IMR-90 (cell line): ENCODE measurements at regions not wholly inside any gene's neighbourhood (a gene's known extent, or its start where the extent isn't known, plus 50 kb on each side); places are given as distances from the start of the nearest gene placed in this dataset.

Experiments used
- ATAC-seq: fragments of 200-7000 bp; cut with Tn5 transposase; 2 replicates; pipeline ENCODE4 v1.9.1; 2020; ENCODE audit warnings: low read depth, mild to moderate bottlenecking, moderate library complexity
- BruUV-seq: library from RNA; stranded (reverse); fragments of 400-500 nt; replicated peaks from 2 replicates; lab custom pipeline; 2021; lab: Mats Ljungman, UMichigan
- CTCF ChIA-PET: fragments of 300-600 bp; formaldehyde crosslinking; extraction: SDS; loops from one replicate; lab custom pipeline; 2021; ENCODE audit warnings: antibody characterized with exemption; lab: Yijun Ruan, JAX
- POLR2A ChIA-PET: fragments of 300-600 bp; sonication (Branson Sonifier 250); formaldehyde crosslinking; loops from one replicate; lab custom pipeline; 2022; ENCODE audit warnings: antibody characterized with exemption; ENCODE audit not compliant: unreplicated experiment; lab: Charles Lee
- DNase-seq: peaks from one replicate; pipeline ENCODE4 v3.0.0; 2013
- H2AFZ ChIP-seq: replicated peaks from 2 replicates; pipeline ENCODE3; 2013; ENCODE audit warnings: low read length, mild to moderate bottlenecking; ENCODE audit not compliant: poor library complexity
- H2AK5ac ChIP-seq: 2 replicates; pipeline ENCODE4 v1.6.1; 2013; ENCODE audit warnings: low read depth, low read length, inconsistent platforms
- H2AK9ac ChIP-seq: replicated peaks from 2 replicates; pipeline ENCODE3; 2013; ENCODE audit warnings: mild to moderate bottlenecking, low read depth, low read length, moderate library complexity; ENCODE audit not compliant: poor library complexity
- H2BK120ac ChIP-seq: 2 replicates; pipeline ENCODE4 v1.6.1; 2013; ENCODE audit warnings: low read depth, low read length, inconsistent platforms
- H2BK15ac ChIP-seq: 3 replicates; pipeline ENCODE4 v1.6.1; 2013; ENCODE audit warnings: low read depth, low read length, inconsistent platforms
- H2BK20ac ChIP-seq: 2 replicates; pipeline ENCODE4 v1.6.1; 2013; ENCODE audit warnings: low read depth, mild to moderate bottlenecking, inconsistent platforms, low read length, moderate library complexity
- H2BK5ac ChIP-seq: 2 replicates; pipeline ENCODE4 v1.6.1; 2013; ENCODE audit warnings: mild to moderate bottlenecking, low read depth, low read length, inconsistent platforms; ENCODE audit not compliant: poor library complexity, severe bottlenecking
- H3K14ac ChIP-seq: replicated peaks from 2 replicates; pipeline ENCODE4 v1.6.1; 2013; ENCODE audit warnings: low read depth, low read length, inconsistent platforms
- H3K18ac ChIP-seq: 2 replicates; pipeline ENCODE4 v1.6.1; 2013; ENCODE audit warnings: low read depth, low read length, control low read depth
- H3K23ac ChIP-seq: 2 replicates; pipeline ENCODE4 v1.6.1; 2013; ENCODE audit warnings: low read depth, low read length, inconsistent platforms
- H3K27ac ChIP-seq: 2 replicates; pipeline ENCODE4 v1.5.1; 2013; ENCODE audit warnings: mild to moderate bottlenecking, control low read depth, low read length; ENCODE audit not compliant: insufficient read depth
- H3K27me3 ChIP-seq: 2 replicates; pipeline ENCODE4 v1.6.1; 2013; ENCODE audit warnings: low read length; ENCODE audit not compliant: control insufficient read depth, insufficient read depth
- H3K36me3 ChIP-seq: 2 replicates; pipeline ENCODE4 v1.6.1; 2013; ENCODE audit warnings: low read length, mixed read lengths; ENCODE audit not compliant: control insufficient read depth, insufficient read depth
- H3K4ac ChIP-seq: 2 replicates; pipeline ENCODE4 v1.6.1; 2013; ENCODE audit warnings: low read depth, low read length, inconsistent platforms
- H3K4me1 ChIP-seq: 2 replicates; pipeline ENCODE4 v1.6.1; 2013; ENCODE audit warnings: low read length, mixed read lengths; ENCODE audit not compliant: control insufficient read depth, insufficient read depth
- H3K4me2 ChIP-seq: 2 replicates; pipeline ENCODE4 v1.6.1; 2013; ENCODE audit warnings: low read depth, mild to moderate bottlenecking, control low read depth, low read length, moderate library complexity
- H3K4me3 ChIP-seq: 2 replicates; pipeline ENCODE4 v1.5.1; 2013; ENCODE audit warnings: low read depth, mild to moderate bottlenecking, control low read depth, low read length, moderate library complexity; ENCODE audit not compliant: insufficient read depth
- H3K56ac ChIP-seq: 2 replicates; pipeline ENCODE4 v1.6.1; 2013; ENCODE audit warnings: low read length, inconsistent platforms; ENCODE audit not compliant: insufficient read depth; ENCODE audit errors: extremely low read depth
- H3K79me1 ChIP-seq, 2 experiments: 2 replicates each; pipeline ENCODE4 v1.6.1; 2013; ENCODE audit warnings: low read length in 2 of 2, inconsistent platforms in 1 of 2, low read depth in 1 of 2
- H3K9ac ChIP-seq: 2 replicates; pipeline ENCODE4 v1.6.1; 2013; ENCODE audit warnings: low read depth, low read length, control low read depth
- H3K9me1 ChIP-seq: 2 replicates; pipeline ENCODE4 v1.6.1; 2013; ENCODE audit warnings: low read length, inconsistent platforms; ENCODE audit not compliant: insufficient read depth
- H3K9me3 ChIP-seq: 2 replicates; pipeline ENCODE4 v1.6.1; 2013; ENCODE audit warnings: low read length; ENCODE audit not compliant: control insufficient read depth, insufficient read depth
- H4K20me1 ChIP-seq: 2 replicates; pipeline ENCODE4 v1.6.1; 2013; ENCODE audit warnings: low read length, inconsistent platforms; ENCODE audit not compliant: insufficient read depth
- H4K5ac ChIP-seq: 2 replicates; pipeline ENCODE4 v1.6.1; 2013; ENCODE audit warnings: mild to moderate bottlenecking, low read depth, low read length, control low read depth
- H4K8ac ChIP-seq, 2 experiments: 2 replicates each; pipeline ENCODE4 v1.6.1; 2013; ENCODE audit warnings: low read depth in 2 of 2, low read length in 2 of 2, control low read depth in 1 of 2, inconsistent platforms in 1 of 2
- H4K91ac ChIP-seq: 2 replicates; pipeline ENCODE4 v1.6.1; 2013; ENCODE audit warnings: low read depth, low read length, inconsistent platforms; ENCODE audit not compliant: insufficient read depth
- MAFK ChIP-seq: IDR thresholded peaks from 2 replicates; pipeline ENCODE4 v1.6.1; 2012; ENCODE audit warnings: low read depth, low read length, improper control_type of control experiment
- MXI1 ChIP-seq: IDR thresholded peaks from 2 replicates; pipeline ENCODE4 v1.6.1; 2012; ENCODE audit warnings: low read depth, mild to moderate bottlenecking, low read length, moderate library complexity, borderline replicate concordance
- WGBS, 2 experiments: methylation state at CpG; one replicate each; pipeline versions ENCODE4 v1.1.5 to v1.1.7; 2013; ENCODE audit warnings: missing lambda C conversion rate in 2 of 2; ENCODE audit not compliant: insufficient read length in 1 of 2; ENCODE audit errors: extremely low coverage in 2 of 2; 5-methylcytosine and 5-hydroxymethylcytosine counted together
- dilution Hi-C: fragments of 300-500 bp; cut with HindIII; formaldehyde crosslinking; loops from one replicate; pipeline ENCODE4 v1.14.3; 2018; ENCODE audit warnings: low sequenced_read_pairs; ENCODE audit not compliant: unreplicated experiment
- in situ Hi-C: fragments of 300-500 bp; cut with MboI; formaldehyde crosslinking; loops from 3 replicates; pipeline ENCODE4 v1.14.3; 2019; ENCODE audit warnings: low sequenced_read_pairs, inconsistent platforms, mixed read lengths
- intact Hi-C: fragments of 100-400 bp; cut with micrococcal nuclease; formaldehyde crosslinking; loops from 2 replicates; pipeline ENCODE4 v1.10.0; 2022

DNA sequence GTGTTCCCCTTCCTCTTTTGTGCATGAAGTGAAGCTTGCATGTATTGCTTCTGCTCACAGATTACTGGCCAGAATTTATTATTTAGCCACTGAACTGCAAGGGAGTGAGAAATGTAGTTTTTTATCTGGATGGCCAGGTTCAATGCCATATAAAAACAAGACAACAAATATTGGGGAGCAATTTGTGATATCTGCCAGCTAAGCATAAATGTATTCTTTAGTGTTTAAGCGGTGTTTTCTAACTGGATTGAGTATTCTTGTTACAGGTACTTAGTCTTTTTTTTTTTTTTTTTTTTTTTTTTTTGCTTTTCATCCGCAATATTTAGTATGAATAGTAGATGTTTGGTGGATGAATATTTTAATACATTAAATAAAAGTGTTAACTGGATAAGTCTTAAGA lies 158.2 kb downstream of the TFAP2B start:
- Histone ChIP-seq H4K20me1 (no peaks in the 10 kb centered on the region), H3K4ac (no peak overlapping the region), H3K14ac (no peak overlapping the region), H3K27ac (no peak overlapping the region), H3K36me3 (no peaks in the 10 kb centered on the region), H3K4me1 (no peaks in the 10 kb centered on the region), H3K79me1 (no peaks in the 10 kb centered on the region), H2BK5ac (no peak overlapping the region), H2BK20ac (no peak overlapping the region), H3K56ac (no peak overlapping the region), H3K23ac (no peak overlapping the region), H4K91ac (no peak overlapping the region), H3K9me1 (no peaks in the 10 kb centered on the region), H2AK5ac (no peak overlapping the region), H3K9ac (no peak overlapping the region), H3K9me3 (peaks cover 6% of the 10 kb centered on the region), H2AFZ (no peak overlapping the region), H2BK120ac (no peak overlapping the region), H2BK15ac (no peak overlapping the region), H2AK9ac (no peak overlapping the region), H3K4me3 (no peak overlapping the region), H3K18ac (no peak overlapping the region), H4K8ac (no peak overlapping the region), H4K5ac (no peak overlapping the region), H3K27me3 (no peaks in the 10 kb centered on the region), H3K4me2 (no peak overlapping the region)
- DNase-seq (no peak), ATAC-seq (no peak)
- POLR2A ChIA-PET = no interaction called here
- CTCF ChIA-PET = interaction anchor here (0.5 kb wide), 1 partner anchor 20 kb away, joined by 6 read pairs; no protein-coding TSS in a partner anchor
- intact Hi-C loops (no loop called here), in situ Hi-C loops (no loop called here), dilution Hi-C loops (no loop called here)
- BruUV-seq = no TSS peak
- no CpG with 5 or more reads among the region's 2 CpGs for WGBS, 2 experiments
- TF ChIP-seq MAFK = peak; percentile 68
- TF ChIP-seq MXI1 = no peak
